Keratinocyte (primary cell): ENCODE measurements at regions not wholly inside any gene's neighbourhood (a gene's known extent, or its start where the extent isn't known, plus 50 kb on each side); places are given as distances from the start of the nearest gene placed in this dataset.
"Not testable (repeated sequence)": the region's sequence is repeated elsewhere in the genome, so short reads cannot be mapped to it uniquely, and the experiment has no call there.

Experiments used
- CTCF ChIP-seq, 3 experiments: IDR thresholded peaks in 1 of 3; conservative IDR thresholded peaks in 1 of 3; optimal IDR thresholded peaks in 1 of 3; 2 replicates in 2 of 3; 3 replicates in 1 of 3; pipeline versions ENCODE3 to v1.5.1; 2011; ENCODE audit warnings: low read length in 3 of 3, mild to moderate bottlenecking in 3 of 3, moderate library complexity in 2 of 3, control low read depth in 1 of 3, inconsistent platforms in 1 of 3; ENCODE audit not compliant: insufficient read depth in 2 of 3; ENCODE audit errors: extremely low read depth in 1 of 3
- EZH2 ChIP-seq: IDR thresholded peaks from one replicate; pipeline ENCODE4 v1.6.1; 2012; ENCODE audit warnings: inconsistent platforms, mild to moderate bottlenecking, low read length, moderate library complexity

- not testable (repeated sequence) for TF ChIP-seq CTCF (optimal IDR thresholded peaks at IDR 0.05 in 1 of 3, IDR thresholded peaks at IDR 0.05 in 1 of 3, conservative IDR thresholded peaks at IDR 0.05 in 1 of 3; ENCODE audit: extremely low read depth in 1 of 3, insufficient read depth in 2 of 3, low read length in 3 of 3); EZH2
Measured at GRCh38 chr3:125685741-125686140, 90.4 kb upstream of the OSBPL11 start.
